Fibroblast of villous mesenchyme (primary cell): ENCODE measurements at regions not wholly inside any gene's neighbourhood (a gene's known extent, or its start where the extent isn't known, plus 50 kb on each side); places are given as distances from the start of the nearest gene placed in this dataset. TPM values are rescaled to one million over a fixed set of nuclear protein-coding genes. Genes with fewer than 3 reads are reported as not detected.

Experiments
- DNase-seq: peaks from one replicate; pipeline ENCODE4 v3.0.0-alpha.2; 2010; ENCODE audit warnings: low read depth
- H3K4me3 ChIP-seq: 2 replicates; pipeline ENCODE4 v1.5.1; 2011; ENCODE audit warnings: low read depth, mild to moderate bottlenecking, low read length
- small RNA-seq: library from RNA; depleted of rRNA; stranded (forward); fragments of <200 nt; gene quantifications from one replicate; pipeline ENCODE3, GENCODE V24; 2012
- TF ChIP-seq, protein P1 (sequence below): IDR thresholded peaks from 2 replicates; pipeline ENCODE4 v1.5.1; 2012; ENCODE audit warnings: low read depth, mild to moderate bottlenecking, low read length; ENCODE audit not compliant: insufficient read depth

GRCh38 chrY:12615733-12616446, 85.1 kb upstream of the USP9Y start:
- no peak overlapping the region for H3K4me3 ChIP-seq
- TF ChIP-seq, protein P1, sequence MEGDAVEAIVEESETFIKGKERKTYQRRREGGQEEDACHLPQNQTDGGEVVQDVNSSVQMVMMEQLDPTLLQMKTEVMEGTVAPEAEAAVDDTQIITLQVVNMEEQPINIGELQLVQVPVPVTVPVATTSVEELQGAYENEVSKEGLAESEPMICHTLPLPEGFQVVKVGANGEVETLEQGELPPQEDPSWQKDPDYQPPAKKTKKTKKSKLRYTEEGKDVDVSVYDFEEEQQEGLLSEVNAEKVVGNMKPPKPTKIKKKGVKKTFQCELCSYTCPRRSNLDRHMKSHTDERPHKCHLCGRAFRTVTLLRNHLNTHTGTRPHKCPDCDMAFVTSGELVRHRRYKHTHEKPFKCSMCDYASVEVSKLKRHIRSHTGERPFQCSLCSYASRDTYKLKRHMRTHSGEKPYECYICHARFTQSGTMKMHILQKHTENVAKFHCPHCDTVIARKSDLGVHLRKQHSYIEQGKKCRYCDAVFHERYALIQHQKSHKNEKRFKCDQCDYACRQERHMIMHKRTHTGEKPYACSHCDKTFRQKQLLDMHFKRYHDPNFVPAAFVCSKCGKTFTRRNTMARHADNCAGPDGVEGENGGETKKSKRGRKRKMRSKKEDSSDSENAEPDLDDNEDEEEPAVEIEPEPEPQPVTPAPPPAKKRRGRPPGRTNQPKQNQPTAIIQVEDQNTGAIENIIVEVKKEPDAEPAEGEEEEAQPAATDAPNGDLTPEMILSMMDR = no peak
- DNase-seq = no peak

DNA sequence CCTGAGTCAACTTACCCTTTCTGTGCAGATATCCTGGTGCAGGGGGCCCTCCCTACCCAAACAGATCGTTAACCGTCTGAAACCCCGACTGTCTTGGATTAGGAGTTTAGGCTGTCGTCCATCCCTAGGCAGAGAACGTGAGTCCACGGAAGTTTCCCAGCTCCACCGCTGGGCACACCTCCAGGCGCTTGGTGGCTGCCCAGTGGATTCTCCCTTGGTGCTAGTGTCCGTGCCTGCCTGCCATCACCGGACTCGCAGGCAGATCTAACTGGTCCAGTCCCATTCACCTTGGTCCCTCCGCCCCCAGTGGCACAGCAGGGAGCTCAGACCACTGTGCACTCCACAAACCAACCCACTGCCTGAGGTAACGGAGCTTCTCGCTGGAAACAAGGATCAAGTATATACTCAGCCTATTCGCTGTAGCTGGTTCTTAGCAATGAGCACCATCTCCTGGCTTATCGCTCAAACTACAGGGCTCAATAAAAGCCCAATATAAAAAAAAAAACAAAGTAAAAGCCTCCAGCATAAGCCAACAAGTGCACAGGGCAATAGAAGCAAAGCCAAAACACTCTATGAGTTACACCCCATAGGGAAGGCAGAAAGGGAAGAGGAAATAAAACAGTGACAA, 79.5 kb upstream of the USP9Y start:
- DNase-seq = peak; percentile 18
- TF ChIP-seq, protein P1 = peak; percentile 44
- no peak overlapping the region for H3K4me3 ChIP-seq

DNA sequence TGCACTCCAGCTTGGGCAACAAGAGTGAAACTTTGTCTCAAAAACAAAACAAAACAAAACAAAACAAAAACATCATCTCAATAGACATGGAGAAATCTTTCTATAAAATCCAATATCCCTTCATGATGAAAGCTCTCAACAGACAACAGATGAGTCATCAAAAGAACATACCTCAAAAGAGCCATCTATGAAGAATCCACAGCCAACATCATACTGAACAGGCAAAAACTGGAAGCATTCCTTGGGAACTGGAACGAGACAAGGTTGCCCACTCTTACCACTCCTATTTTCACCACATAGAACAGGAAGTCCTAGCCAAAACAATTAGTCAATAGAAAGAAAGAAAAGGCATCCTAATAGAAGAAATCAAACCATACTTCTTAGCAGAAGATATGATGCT, 77.8 kb upstream of the USP9Y start:
- TF ChIP-seq, protein P1 = no peak
- no peak for DNase-seq

DNA sequence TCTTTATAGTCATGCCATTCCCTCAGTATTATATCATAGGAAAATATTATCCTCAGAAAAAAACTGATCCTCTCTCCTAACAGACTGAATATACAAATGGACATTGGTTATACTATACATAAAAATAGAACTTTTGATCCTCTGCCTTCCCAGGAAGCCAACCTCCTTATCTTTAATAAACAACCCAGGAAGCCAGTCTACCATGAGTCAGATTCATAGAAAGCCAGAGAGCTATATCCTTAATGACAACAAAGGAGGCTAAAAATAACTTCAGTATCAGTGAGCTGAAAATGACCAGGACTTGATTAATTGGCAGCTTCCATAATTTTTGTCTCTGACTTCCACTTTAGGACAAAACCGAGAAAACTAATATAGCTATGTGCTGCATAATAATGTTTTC, 58.0 kb upstream of the USP9Y start:
- peak; percentile 50 for DNase-seq
- no peak overlapping the region for H3K4me3 ChIP-seq
- TF ChIP-seq, protein P1 = no peak

More for the DNA sequence above, 77.8 kb upstream of the USP9Y start:
- no peak overlapping the region for H3K4me3 ChIP-seq

- DNase-seq = no peak
- TF ChIP-seq, protein P1 = no peak
- H3K4me3 ChIP-seq = no peak overlapping the region
Measured at GRCh38 chrY:12643693-12644348, 57.2 kb upstream of the USP9Y start.

GRCh38 chrY:12651095-12651494, 49.9 kb upstream of the USP9Y start:
- no peak for DNase-seq
- TF ChIP-seq, protein P1 = no peak
- H3K4me3 ChIP-seq = no peak overlapping the region

Small RNA genes lying in the stretch of these regions (small RNA-seq; reads per million reads assigned to genes)
- not detected for gene RN7SL702P
